ENCODE measurements at regions not wholly inside any gene's neighbourhood (a gene's known extent, or its start where the extent isn't known, plus 50 kb on each side); places are given as distances from the start of the nearest gene placed in this dataset.

GRCh38 chr10:108735380-108735779 lies 1187.9 kb downstream of the XPNPEP1 start:
- TF ChIP-seq EZH2phosphoT487 (conservative IDR thresholded peaks at IDR 0.05; ENCODE audit: low read length), result no peak
- no peak for TF ChIP-seq CTCF (IDR thresholded peaks at IDR 0.05; ENCODE audit: insufficient read depth, low read length, poor library complexity, severe bottlenecking)
- H3K27me3 ChIP-seq (ENCODE audit: low read length), result no peaks in the 10 kb centered on the region

GRCh38 chr10:108721874-108722273 lies 1201.4 kb downstream of the XPNPEP1 start:
- TF ChIP-seq CTCF (IDR thresholded peaks at IDR 0.05; ENCODE audit: insufficient read depth, low read length, poor library complexity, severe bottlenecking), result no peak
- TF ChIP-seq EZH2phosphoT487 (conservative IDR thresholded peaks at IDR 0.05; ENCODE audit: low read length), result no peak
- Histone ChIP-seq H3K9ac (ENCODE audit: low read length) (no peak overlapping the region), H3K79me2 (ENCODE audit: insufficient read depth, low read length) (no peaks in the 10 kb centered on the region), H3K4me3 (ENCODE audit: insufficient read depth, low read length, poor library complexity, severe bottlenecking) (no peak overlapping the region), H3K27ac (ENCODE audit: low read depth, low read length) (no peak overlapping the region), H3K36me3 (ENCODE audit: low read length) (no peaks in the 10 kb centered on the region), H3K27me3 (ENCODE audit: low read length) (no peaks in the 10 kb centered on the region), H3F3A (ENCODE audit: insufficient read depth) (no peaks in the 10 kb centered on the region), H2AFZ (ENCODE audit: low read depth, low read length, severe bottlenecking) (no peak overlapping the region), H3K4me2 (ENCODE audit: low read depth, low read length, poor library complexity, severe bottlenecking) (no peak overlapping the region), H3K9me2 (replicated peaks; ENCODE audit: insufficient read depth, low read length) (no peaks in the 10 kb centered on the region), H4K20me1 (ENCODE audit: low read depth, low read length) (no peaks in the 10 kb centered on the region), H3K9me3 (ENCODE audit: insufficient read depth, low read length) (no peaks in the 10 kb centered on the region)

More at GRCh38 chr10:108735380-108735779, 1187.9 kb downstream of the XPNPEP1 start:
- no peaks in the 10 kb centered on the region for H3K36me3 ChIP-seq (ENCODE audit: low read length)
- H3K27ac ChIP-seq (ENCODE audit: low read depth, low read length), result no peak overlapping the region
- no peaks in the 10 kb centered on the region for H3F3A ChIP-seq (ENCODE audit: insufficient read depth)
- no peaks in the 10 kb centered on the region for H4K20me1 ChIP-seq (ENCODE audit: low read depth, low read length)
- H3K79me2 ChIP-seq (ENCODE audit: insufficient read depth, low read length), result no peaks in the 10 kb centered on the region
- no peak overlapping the region for H3K4me2 ChIP-seq (ENCODE audit: low read depth, low read length, poor library complexity, severe bottlenecking)
- H3K4me3 ChIP-seq (ENCODE audit: insufficient read depth, low read length, poor library complexity, severe bottlenecking), result no peak overlapping the region
- H3K9me3 ChIP-seq (ENCODE audit: insufficient read depth, low read length), result no peaks in the 10 kb centered on the region
- no peaks in the 10 kb centered on the region for H3K9me2 ChIP-seq (replicated peaks; ENCODE audit: insufficient read depth, low read length)
- no peak overlapping the region for H3K9ac ChIP-seq (ENCODE audit: low read length)
- no peak overlapping the region for H2AFZ ChIP-seq (ENCODE audit: low read depth, low read length, severe bottlenecking)

GRCh38 chr10:108716352-108716751 lies 1207.0 kb downstream of the XPNPEP1 start:
- H2AFZ ChIP-seq (ENCODE audit: low read depth, low read length, severe bottlenecking), result no peak overlapping the region

More at GRCh38 chr10:108716352-108716751, 1207.0 kb downstream of the XPNPEP1 start:
- no peak overlapping the region for H3K27ac ChIP-seq (ENCODE audit: low read depth, low read length)
- H3K9me2 ChIP-seq (replicated peaks; ENCODE audit: insufficient read depth, low read length), result no peaks in the 10 kb centered on the region
- H3K9me3 ChIP-seq (ENCODE audit: insufficient read depth, low read length), result peaks cover 4% of the 10 kb centered on the region; the same call in 1 of the 2 replicates
- no peaks in the 10 kb centered on the region for H3K79me2 ChIP-seq (ENCODE audit: insufficient read depth, low read length)
- H3K9ac ChIP-seq (ENCODE audit: low read length), result no peak overlapping the region
- no peaks in the 10 kb centered on the region for H3K36me3 ChIP-seq (ENCODE audit: low read length)
- TF ChIP-seq CTCF (IDR thresholded peaks at IDR 0.05; ENCODE audit: insufficient read depth, low read length, poor library complexity, severe bottlenecking) (no peak), EZH2phosphoT487 (conservative IDR thresholded peaks at IDR 0.05; ENCODE audit: low read length) (no peak)
- H3F3A ChIP-seq (ENCODE audit: insufficient read depth), result no peaks in the 10 kb centered on the region
- no peak overlapping the region for H3K4me2 ChIP-seq (ENCODE audit: low read depth, low read length, poor library complexity, severe bottlenecking)
- no peaks in the 10 kb centered on the region for H3K27me3 ChIP-seq (ENCODE audit: low read length)
- H4K20me1 ChIP-seq (ENCODE audit: low read depth, low read length), result no peaks in the 10 kb centered on the region
- no peak overlapping the region for H3K4me3 ChIP-seq (ENCODE audit: insufficient read depth, low read length, poor library complexity, severe bottlenecking)
